ENCODE measurements at regions not wholly inside any gene's neighbourhood (a gene's known extent, or its start where the extent isn't known, plus 50 kb on each side); places are given as distances from the start of the nearest gene placed in this dataset.

GRCh38 chr11:116281173-116282160 is 491.3 kb downstream of the BUD13 start:
- peaks cover 2% of the 10 kb centered on the region for H3K27me3 Mint-ChIP-seq (ENCODE audit: insufficient read depth, low read depth, poor library complexity)

GRCh38 chr11:116279511-116279910 is 493.3 kb downstream of the BUD13 start:
- Histone ChIP-seq H3K4me3 (no peak overlapping the region), H3K4me1 (ENCODE audit: insufficient read depth) (no peaks in the 10 kb centered on the region), H3K4me2 (no peak overlapping the region), H3K27ac (ENCODE audit: low read depth) (no peak overlapping the region), H3K36me3 (ENCODE audit: insufficient read depth) (no peaks in the 10 kb centered on the region), H2AFZ (no peak overlapping the region), H3F3A (replicated peaks; ENCODE audit: low read depth) (no peaks in the 10 kb centered on the region), H4K20me1 (replicated peaks; ENCODE audit: insufficient read depth) (no peaks in the 10 kb centered on the region), H3K27me3 (ENCODE audit: insufficient read depth) (no peaks in the 10 kb centered on the region), H3K79me2 (replicated peaks; ENCODE audit: insufficient read depth) (no peaks in the 10 kb centered on the region), H3K9me2 (ENCODE audit: insufficient read depth) (no peaks in the 10 kb centered on the region)
- no peak overlapping the region for H3K27ac Mint-ChIP-seq
- H3K4me1 Mint-ChIP-seq, result 0 out of 3 replicates have a peak, but pooled peaks cover 2% of the 10 kb centered on the region
- H3K27me3 Mint-ChIP-seq (ENCODE audit: insufficient read depth, low read depth, poor library complexity), result peaks cover 2% of the 10 kb centered on the region
- DNase-seq (ENCODE audit: low spot score), result no peak
- no peaks in the 10 kb centered on the region; the same call in 2 of the 3 replicates for H3K36me3 Mint-ChIP-seq (ENCODE audit: low read depth)
- no peak overlapping the region for H3K4me3 Mint-ChIP-seq
- no peak for ATAC-seq
- no peaks in the 10 kb centered on the region; the same call in 2 of the 3 replicates for H3K9me3 Mint-ChIP-seq
- TF ChIP-seq NANOG (IDR thresholded peaks at IDR 0.05; ENCODE audit: borderline replicate concordance) (no peak), ZNF462 (CRISPR knock-in tag; IDR thresholded peaks at IDR 0.05) (no peak)
- TF ChIP-seq, protein P1, sequence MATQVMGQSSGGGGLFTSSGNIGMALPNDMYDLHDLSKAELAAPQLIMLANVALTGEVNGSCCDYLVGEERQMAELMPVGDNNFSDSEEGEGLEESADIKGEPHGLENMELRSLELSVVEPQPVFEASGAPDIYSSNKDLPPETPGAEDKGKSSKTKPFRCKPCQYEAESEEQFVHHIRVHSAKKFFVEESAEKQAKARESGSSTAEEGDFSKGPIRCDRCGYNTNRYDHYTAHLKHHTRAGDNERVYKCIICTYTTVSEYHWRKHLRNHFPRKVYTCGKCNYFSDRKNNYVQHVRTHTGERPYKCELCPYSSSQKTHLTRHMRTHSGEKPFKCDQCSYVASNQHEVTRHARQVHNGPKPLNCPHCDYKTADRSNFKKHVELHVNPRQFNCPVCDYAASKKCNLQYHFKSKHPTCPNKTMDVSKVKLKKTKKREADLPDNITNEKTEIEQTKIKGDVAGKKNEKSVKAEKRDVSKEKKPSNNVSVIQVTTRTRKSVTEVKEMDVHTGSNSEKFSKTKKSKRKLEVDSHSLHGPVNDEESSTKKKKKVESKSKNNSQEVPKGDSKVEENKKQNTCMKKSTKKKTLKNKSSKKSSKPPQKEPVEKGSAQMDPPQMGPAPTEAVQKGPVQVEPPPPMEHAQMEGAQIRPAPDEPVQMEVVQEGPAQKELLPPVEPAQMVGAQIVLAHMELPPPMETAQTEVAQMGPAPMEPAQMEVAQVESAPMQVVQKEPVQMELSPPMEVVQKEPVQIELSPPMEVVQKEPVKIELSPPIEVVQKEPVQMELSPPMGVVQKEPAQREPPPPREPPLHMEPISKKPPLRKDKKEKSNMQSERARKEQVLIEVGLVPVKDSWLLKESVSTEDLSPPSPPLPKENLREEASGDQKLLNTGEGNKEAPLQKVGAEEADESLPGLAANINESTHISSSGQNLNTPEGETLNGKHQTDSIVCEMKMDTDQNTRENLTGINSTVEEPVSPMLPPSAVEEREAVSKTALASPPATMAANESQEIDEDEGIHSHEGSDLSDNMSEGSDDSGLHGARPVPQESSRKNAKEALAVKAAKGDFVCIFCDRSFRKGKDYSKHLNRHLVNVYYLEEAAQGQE (IDR thresholded peaks at IDR 0.05; ENCODE audit: unreplicated experiment), result no peak

More at GRCh38 chr11:116281173-116282160, 491.3 kb downstream of the BUD13 start:
- no peak overlapping the region for H3K27ac ChIP-seq (ENCODE audit: low read depth)
- no peaks in the 10 kb centered on the region for H3K27me3 ChIP-seq (ENCODE audit: insufficient read depth)
- H3F3A ChIP-seq (replicated peaks; ENCODE audit: low read depth), result no peaks in the 10 kb centered on the region
- ATAC-seq, result peak; percentile 62
- no peak overlapping the region for H3K4me2 ChIP-seq
- H3K36me3 ChIP-seq (ENCODE audit: insufficient read depth), result no peaks in the 10 kb centered on the region
- Mint-ChIP-seq H3K36me3 (ENCODE audit: low read depth) (no peaks in the 10 kb centered on the region; the same call in 2 of the 3 replicates), H3K4me3 (no peak overlapping the region), H3K4me1 (0 out of 3 replicates have a peak, but pooled peaks cover 2% of the 10 kb centered on the region), H3K9me3 (no peaks in the 10 kb centered on the region), H3K27ac (no peak overlapping the region)
- peak; percentile 47 for DNase-seq (ENCODE audit: low spot score)
- no peaks in the 10 kb centered on the region for H4K20me1 ChIP-seq (replicated peaks; ENCODE audit: insufficient read depth)
- H2AFZ ChIP-seq, result no peak overlapping the region
- no peaks in the 10 kb centered on the region for H3K4me1 ChIP-seq (ENCODE audit: insufficient read depth)
- H3K9me2 ChIP-seq (ENCODE audit: insufficient read depth), result no peaks in the 10 kb centered on the region
- H3K4me3 ChIP-seq, result no peak overlapping the region
- TF ChIP-seq CTCF (conservative IDR thresholded peaks at IDR 0.05; ENCODE audit: low read depth in 2 of 2), result peak; percentile 56 to 69
- TF ChIP-seq EZH2 (IDR thresholded peaks at IDR 0.05; ENCODE audit: low read depth, unreplicated experiment), result no peak
- no peaks in the 10 kb centered on the region for H3K79me2 ChIP-seq (replicated peaks; ENCODE audit: insufficient read depth)
